ENCODE measurements at regions not wholly inside any gene's neighbourhood (a gene's known extent, or its start where the extent isn't known, plus 50 kb on each side); places are given as distances from the start of the nearest gene placed in this dataset.

GRCh38 chr12:115155665-115156645 is 472.0 kb upstream of the TBX3 start:
- H3K4me1 ChIP-seq (ENCODE audit: control insufficient read depth in 1 of 2, insufficient read depth in 2 of 2, low read length in 2 of 2), result no peaks in the 10 kb centered on the region
- no peaks in the 10 kb centered on the region for H3K79me2 ChIP-seq (ENCODE audit: insufficient read depth, low read length)
- intact Hi-C loops (cut with micrococcal nuclease), result no loop called here
- no peak for DNase-seq (ENCODE audit: low read depth, low spot score)
- no peak overlapping the region for H2AFZ ChIP-seq (ENCODE audit: low read depth, low read length, poor library complexity, severe bottlenecking)
- no peak overlapping the region for H3K4me3 ChIP-seq (replicated peaks in 1 of 2; ENCODE audit: low read depth in 1 of 2, low read length in 2 of 2)
- ChIA-PET CTCF (no interaction called here), POLR2A (no interaction called here), RAD21 (ENCODE audit: low non-redundant PET in 1 of 2, low total read pairs in 2 of 2, uncharacterized antibody in 2 of 2, unreplicated experiment in 2 of 2) (no interaction called here)
- no peaks in the 10 kb centered on the region for H3K27me3 ChIP-seq (ENCODE audit: insufficient read depth, low read length)
- H4K20me1 ChIP-seq (ENCODE audit: insufficient read depth), result no peaks in the 10 kb centered on the region
- peaks cover 4% of the 10 kb centered on the region; the same call in 1 of the 2 replicates for H3K9me2 ChIP-seq (ENCODE audit: insufficient read depth)
- H3K9ac ChIP-seq (ENCODE audit: low read length), result no peak overlapping the region
- TF ChIP-seq RAD21 (IDR thresholded peaks at IDR 0.05; ENCODE audit: low read depth) (no peak), CEBPB (IDR thresholded peaks at IDR 0.05; ENCODE audit: low read depth) (no peak), TCF7L2 (IDR thresholded peaks at IDR 0.05; ENCODE audit: borderline replicate concordance, extremely low read depth, insufficient read depth, insufficient read length) (no peak), EZH2phosphoT487 (IDR thresholded peaks at IDR 0.05; ENCODE audit: borderline replicate concordance) (no peak), ZFX (IDR thresholded peaks at IDR 0.05) (no peak), CBX3 (IDR thresholded peaks at IDR 0.05; ENCODE audit: low read depth) (no peak), EGR1 (IDR thresholded peaks at IDR 0.05; ENCODE audit: low read depth) (no peak), POLR2A (IDR thresholded peaks at IDR 0.05; ENCODE audit: borderline replicate concordance, extremely low read depth, insufficient read depth, insufficient read length) (no peak), REST (IDR thresholded peaks at IDR 0.05; ENCODE audit: low read depth) (no peak), JUND (IDR thresholded peaks at IDR 0.05) (no peak), MAX (IDR thresholded peaks at IDR 0.05) (no peak), SIN3A (IDR thresholded peaks at IDR 0.05; ENCODE audit: low read depth) (no peak), ATF3 (IDR thresholded peaks at IDR 0.05) (no peak), FOSL1 (IDR thresholded peaks at IDR 0.05; ENCODE audit: low read depth) (no peak), ZBTB33 (IDR thresholded peaks at IDR 0.05; ENCODE audit: extremely low read depth, insufficient replicate concordance, low read length) (no peak), CTCF (IDR thresholded peaks at IDR 0.05 in 2 of 3, conservative IDR thresholded peaks at IDR 0.05 in 1 of 3; ENCODE audit: borderline replicate concordance in 1 of 3, insufficient read depth in 1 of 3, low read depth in 2 of 3, low read length in 2 of 3) (no peak), ZNF274 (IDR thresholded peaks at IDR 0.05; ENCODE audit: low read depth, low read length) (no peak)
- BruUV-seq (replicated peaks), result no TSS peak
- no peak overlapping the region for H3K27ac ChIP-seq (ENCODE audit: low read depth, low read length)
- no peaks in the 10 kb centered on the region for H3K9me3 ChIP-seq (ENCODE audit: control insufficient read depth in 1 of 2, insufficient read depth in 1 of 2, low read depth in 1 of 2, low read length in 2 of 2)
- H3K36me3 ChIP-seq (ENCODE audit: control insufficient read depth in 1 of 2, insufficient read depth in 2 of 2, low read length in 2 of 2), result no peaks in the 10 kb centered on the region
- peak; percentile 42; the same call in 1 of the 2 replicates for ATAC-seq
- no peak overlapping the region for H3K4me2 ChIP-seq (ENCODE audit: low read length)

All from HCT116 (cell line).